Activated CD4-positive, CD25-positive, alpha-beta regulatory T cell treated with anti-CD3 and anti-CD28 coated beads, Interleukin-2, amount 50 U/mL, for 72 hours (primary cell): ENCODE measurements at regions not wholly inside any gene's neighbourhood (a gene's known extent, or its start where the extent isn't known, plus 50 kb on each side); places are given as distances from the start of the nearest gene placed in this dataset.

Experiments
- DNase-seq: peaks from one replicate; pipeline ENCODE4 v3.0.0; 2021

DNA sequence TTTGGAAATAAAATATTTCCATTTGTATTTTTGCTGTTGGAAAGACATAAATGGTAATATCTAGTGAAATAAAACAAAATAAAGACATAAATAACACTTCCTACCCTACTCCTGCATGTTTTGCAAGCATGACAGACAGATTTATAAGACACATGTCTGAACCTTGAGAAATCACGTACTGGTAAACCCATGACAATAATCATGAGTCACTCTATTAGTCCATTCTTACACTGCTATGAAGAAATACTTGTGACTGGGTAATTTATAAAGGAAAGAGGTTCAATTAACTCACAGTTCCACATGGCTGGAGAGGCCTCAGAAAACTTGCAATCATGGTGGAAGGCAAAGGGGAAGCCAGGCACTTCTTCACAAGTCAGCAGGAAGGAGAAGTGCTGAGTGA is 942.2 kb downstream of the REEP3 start:
- no peak for DNase-seq

- DNase-seq: no peak
These were observed 944.5 kb downstream of the REEP3 start for GRCh38 chr10:64465653-64466052.

DNA sequence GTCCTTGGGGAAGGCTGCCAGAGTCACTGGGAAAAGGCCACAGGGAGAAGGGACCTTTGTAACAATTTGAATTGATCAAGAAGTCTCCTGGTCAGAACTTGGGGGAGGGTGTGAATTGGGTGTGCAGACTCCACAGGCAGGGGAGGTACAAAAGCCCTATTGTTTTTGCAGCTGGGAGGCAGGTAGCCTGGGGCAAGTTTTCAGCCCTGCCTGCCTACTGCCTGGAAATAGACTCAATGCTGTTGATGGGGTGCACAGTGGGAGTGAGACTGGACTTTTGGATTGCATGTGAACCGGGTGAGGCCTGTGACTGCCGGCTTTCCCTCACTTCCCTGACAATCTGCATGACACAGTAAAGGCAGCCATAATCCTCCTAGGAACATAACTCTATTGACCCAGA is 947.0 kb downstream of the REEP3 start:
- DNase-seq: no peak

- DNase-seq: no peak
These were observed 955.3 kb downstream of the REEP3 start for GRCh38 chr10:64476506-64476905.

- no peak for DNase-seq
These were observed 956.6 kb downstream of the REEP3 start for GRCh38 chr10:64477791-64478190.

- DNase-seq: no peak
These were observed 963.7 kb downstream of the REEP3 start for GRCh38 chr10:64484811-64485330.

DNA sequence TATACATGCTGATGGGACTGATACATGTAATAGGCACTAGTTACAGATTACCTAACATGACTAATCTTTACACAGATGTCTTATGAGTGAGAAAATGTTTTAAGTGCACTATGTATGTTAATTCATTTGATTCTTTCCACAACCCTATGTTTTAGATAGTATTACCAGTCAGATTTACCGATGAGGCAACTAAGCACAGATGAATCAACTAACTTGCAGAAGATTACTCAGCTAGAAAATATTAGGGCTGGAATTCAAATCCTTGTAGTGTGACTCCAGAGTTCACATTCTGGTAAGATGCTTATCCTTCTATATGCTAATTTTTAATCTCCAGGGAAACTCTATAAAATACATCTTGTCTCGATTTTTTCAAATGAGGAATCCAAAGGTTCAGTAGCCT is 964.9 kb downstream of the REEP3 start:
- DNase-seq: no peak

DNA sequence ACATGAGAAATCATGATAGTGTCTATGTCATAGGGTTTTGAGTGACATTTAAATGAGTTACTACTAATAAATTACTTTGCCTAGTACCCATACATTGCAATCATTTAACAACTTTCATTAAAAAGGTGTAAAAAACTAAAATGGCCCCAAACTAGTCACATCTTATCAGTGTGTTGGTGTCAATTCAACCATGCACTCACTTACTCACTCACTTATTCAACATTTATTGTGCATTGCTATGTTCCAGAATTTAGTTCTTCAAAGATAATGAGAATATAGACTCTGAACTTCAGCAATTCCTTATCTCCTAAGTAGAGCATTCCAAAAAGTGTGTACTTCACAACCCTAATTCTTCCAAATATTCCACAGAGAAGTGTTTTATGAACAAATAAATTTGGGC is 965.7 kb downstream of the REEP3 start:
- no peak for DNase-seq

- no peak for DNase-seq
These were observed 973.7 kb downstream of the REEP3 start for GRCh38 chr10:64494901-64495300.

- DNase-seq: no peak
These were observed 976.1 kb downstream of the REEP3 start for GRCh38 chr10:64497306-64497705.

DNA sequence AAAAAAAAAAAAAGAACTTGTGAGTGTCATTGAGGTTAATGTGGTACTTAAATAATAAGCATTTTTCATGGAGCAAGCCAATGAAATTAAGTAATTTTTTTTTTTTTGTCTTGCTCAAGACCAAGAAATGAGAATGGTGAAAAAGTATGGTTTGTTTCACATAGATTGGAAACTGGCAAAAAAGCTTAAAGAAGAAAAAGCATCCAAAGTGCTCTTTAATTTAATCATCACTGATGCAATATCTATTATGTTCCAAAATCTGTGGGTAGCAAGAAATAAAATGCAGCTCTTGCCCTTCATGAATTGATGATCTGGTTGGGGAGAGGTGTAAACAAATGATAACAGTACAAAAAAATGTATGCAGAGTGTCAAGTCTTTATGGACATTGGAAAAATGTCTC is 980.6 kb downstream of the REEP3 start:
- no peak for DNase-seq

- DNase-seq: no peak
These were observed 981.7 kb downstream of the REEP3 start for GRCh38 chr10:64502936-64503335.

DNA sequence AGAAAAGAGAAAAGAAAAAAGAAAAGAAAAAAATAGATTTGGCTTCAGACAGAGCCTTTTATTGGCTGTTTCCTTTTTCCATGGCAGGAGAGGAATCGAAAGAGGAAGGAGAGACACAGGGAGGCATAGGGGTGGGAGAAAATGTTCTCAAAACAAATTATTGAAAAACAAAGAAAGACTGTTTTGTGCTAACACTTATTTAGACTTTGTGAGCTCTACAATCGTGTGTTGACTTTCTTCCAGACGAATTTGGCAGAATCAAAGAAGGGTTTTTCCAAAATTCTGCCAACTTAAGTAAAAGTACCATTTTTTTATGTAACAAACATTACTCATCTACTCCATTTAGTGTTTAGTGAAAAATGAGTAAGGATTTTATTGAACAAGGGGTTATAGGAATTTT is 982.2 kb downstream of the REEP3 start:
- DNase-seq: no peak

DNA sequence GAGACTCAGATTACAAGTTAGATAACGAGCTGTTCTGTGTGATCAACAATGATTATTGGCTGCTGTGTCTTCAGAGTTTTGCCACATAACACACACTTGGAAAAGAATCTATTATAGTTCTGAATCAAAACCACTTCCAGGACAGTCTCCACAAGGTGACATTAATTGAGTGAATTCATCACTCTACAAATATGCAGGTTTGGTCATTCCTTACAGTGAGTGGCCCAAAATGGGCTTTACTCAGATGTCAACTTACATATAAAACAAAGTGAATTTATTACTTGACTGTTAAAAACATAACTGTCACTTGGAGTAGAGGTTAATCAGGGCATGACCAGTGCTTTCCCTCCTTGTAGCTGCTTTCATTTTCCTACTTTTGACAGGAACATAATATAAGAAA is 984.3 kb downstream of the REEP3 start:
- DNase-seq: no peak

DNA sequence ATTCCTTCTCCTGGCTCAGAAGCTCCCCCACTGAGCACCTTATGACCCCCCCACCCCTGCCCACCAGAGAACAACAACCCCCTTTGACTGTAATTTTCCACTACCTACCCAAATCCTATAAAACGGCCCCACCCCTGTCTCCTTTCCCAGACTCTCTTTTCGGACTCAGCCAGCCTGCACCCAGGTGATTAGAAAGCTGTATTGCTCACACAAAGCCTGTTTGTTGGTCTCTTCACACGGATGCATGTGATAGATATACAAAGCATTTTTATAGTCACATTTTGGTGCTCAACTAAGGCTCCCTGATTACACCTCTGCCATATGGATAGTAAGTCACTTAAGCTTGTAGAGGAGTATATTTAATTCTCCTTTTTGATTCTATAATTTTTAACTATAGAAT is 985.8 kb downstream of the REEP3 start:
- no peak for DNase-seq

DNA sequence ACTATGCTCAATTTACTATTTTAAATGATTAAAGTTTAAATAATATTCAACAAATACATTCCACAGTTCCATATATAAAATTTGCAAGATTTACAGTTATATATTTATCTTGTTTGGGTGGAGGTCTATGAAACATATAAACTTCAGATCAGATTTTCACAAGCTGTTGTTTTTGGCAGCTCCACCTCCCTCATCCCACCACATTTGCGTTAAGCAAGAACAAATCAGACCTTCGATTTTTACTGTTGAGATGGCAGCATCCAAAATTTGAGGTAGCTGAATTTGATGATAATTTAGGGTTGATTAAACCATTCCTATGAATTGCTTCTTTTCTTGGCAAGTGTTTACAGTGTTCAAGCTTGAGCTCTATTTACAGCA is 986.4 kb downstream of the REEP3 start:
- no peak for DNase-seq

- no peak for DNase-seq
These were observed 986.9 kb downstream of the REEP3 start for GRCh38 chr10:64508029-64508661.

GRCh38 chr10:64515970-64516699 is 994.9 kb downstream of the REEP3 start:
- DNase-seq: no peak

- no peak for DNase-seq
These were observed 997.3 kb downstream of the REEP3 start for GRCh38 chr10:64518456-64518855.

DNA sequence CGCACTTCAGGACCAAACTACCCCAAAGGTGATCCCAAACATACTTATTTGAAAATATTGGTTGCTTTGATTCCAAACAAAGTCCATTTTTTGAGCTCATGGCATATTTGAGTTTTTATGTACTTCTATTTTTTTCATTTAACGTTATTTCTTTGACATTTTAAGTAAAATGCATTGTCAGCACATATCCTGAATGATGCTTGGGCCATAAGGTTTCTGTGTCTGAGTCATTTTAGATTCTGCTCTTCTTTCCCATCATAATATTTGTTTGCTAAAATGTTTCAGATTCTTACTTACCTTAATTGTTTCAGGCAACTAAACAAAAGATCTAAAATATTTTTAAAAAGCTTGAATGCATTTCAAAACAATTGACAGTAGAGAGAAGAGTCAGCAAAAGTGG is 998.2 kb downstream of the REEP3 start:
- DNase-seq: no peak

DNA sequence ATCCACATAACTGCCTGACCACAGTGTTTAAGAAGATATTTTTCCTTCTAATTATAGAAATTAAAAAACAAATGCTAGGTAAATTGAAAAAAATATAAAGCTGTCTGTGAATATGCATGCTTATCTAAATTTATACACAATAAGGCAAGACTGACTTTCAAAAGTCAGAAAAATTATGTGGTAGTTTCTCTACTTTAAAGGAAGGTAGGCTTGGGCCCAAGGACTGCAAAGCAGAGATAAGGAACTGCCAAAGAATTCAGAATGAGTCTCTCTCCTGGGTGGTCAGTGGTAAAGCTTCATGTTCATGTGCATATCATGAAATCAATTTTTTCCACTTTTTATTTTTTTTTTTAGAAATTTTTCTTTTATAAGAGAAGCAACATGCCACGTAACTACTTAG is 998.6 kb downstream of the REEP3 start:
- DNase-seq: no peak

GRCh38 chr10:64523065-64523759 is 1002.0 kb downstream of the REEP3 start:
- no peak for DNase-seq

DNA sequence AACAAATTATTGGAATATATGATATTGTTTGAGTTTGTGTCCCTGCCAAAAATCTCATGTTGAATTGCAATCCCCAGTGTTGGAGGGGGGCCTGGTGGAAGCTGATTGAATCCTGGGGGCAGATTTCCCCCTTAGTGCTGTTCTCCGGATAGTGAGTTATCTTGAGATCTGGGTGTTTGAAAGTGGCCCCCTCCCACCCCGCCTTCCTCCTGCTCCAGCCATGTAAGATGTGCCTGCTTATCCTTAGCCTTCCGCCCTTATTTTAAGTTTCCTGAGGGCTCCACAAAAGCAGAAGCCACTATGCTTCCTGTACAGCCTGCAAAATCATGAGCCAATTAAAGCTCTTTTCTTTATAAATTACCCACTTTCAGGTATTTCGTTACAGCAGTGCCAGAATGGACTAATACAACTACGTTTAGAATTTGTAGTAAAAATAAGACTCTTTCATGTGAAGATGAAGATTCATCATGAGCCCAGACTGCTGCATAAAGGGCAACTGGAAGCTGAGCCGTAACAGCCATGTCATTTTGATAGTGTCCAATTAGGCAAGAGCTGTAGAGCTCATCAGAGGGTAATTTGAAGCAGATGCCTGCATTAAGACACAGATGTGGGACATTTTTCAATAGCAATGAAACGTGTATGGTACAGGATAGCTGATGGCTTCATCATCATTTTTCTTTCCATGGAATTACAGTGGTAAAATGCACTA is 1007.2 kb downstream of the REEP3 start:
- DNase-seq: no peak

DNA sequence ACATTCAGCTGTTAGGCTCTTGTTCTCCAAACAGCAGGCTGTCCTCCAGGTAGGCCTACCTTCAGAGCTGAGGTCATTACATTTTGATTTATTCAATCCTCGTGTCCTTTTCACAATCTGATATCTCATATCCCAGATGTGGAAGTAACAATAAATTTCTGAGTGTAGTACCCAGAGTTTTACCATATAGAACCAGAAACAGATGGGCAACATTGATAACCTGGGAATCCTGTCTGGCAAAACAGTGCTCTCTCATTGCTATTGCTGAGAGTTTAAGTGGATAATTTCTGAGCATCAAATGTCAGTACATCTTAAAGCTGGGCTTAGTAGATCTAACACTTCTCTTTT is 1007.8 kb downstream of the REEP3 start:
- DNase-seq: no peak
